A549 (cell line): ENCODE measurements at regions not wholly inside any gene's neighbourhood (a gene's known extent, or its start where the extent isn't known, plus 50 kb on each side); places are given as distances from the start of the nearest gene placed in this dataset.

Experiments used
- BHLHE40 ChIP-seq: IDR thresholded peaks from 2 replicates; pipeline ENCODE4 v1.6.1; 2012; ENCODE audit warnings: low read depth, low read length, inconsistent platforms
- CEBPB ChIP-seq, 2 experiments: fragments of >200 bp in 1 of 2; sonication (Bioruptor Twin) in 1 of 2; formaldehyde crosslinking in 1 of 2; IDR thresholded peaks; 2 replicates each; pipeline ENCODE4 v1.6.1; 2012 to 2016
- CTCF ChIP-seq: fragments of >200 bp; sonication (Bioruptor Twin); formaldehyde crosslinking; IDR thresholded peaks from 3 replicates; pipeline ENCODE4 v1.5.1; 2016
- EHMT2 ChIP-seq: fragments of 200-600 bp; sonication (generic); IDR thresholded peaks from 2 replicates; pipeline ENCODE4 v1.6.1; 2016; ENCODE audit warnings: antibody characterized with exemption, low read depth, mild to moderate bottlenecking, moderate library complexity
- EP300 ChIP-seq, 2 experiments: fragments of >200 bp; sonication (Bioruptor Twin); formaldehyde crosslinking; IDR thresholded peaks; 2 replicates in 1 of 2; 3 replicates in 1 of 2; pipeline ENCODE4 v1.6.1; 2016 to 2017
- HMGXB4 ChIP-seq: fragments of 250-450 bp; sonication (Bioruptor Pico); IDR thresholded peaks from 2 replicates; pipeline ENCODE4 v1.5.0; 2021; ENCODE audit warnings: mild to moderate bottlenecking, moderate library complexity, borderline replicate concordance
- JUN ChIP-seq, 2 experiments: fragments of >200 bp; sonication (Bioruptor Twin); formaldehyde crosslinking; IDR thresholded peaks; 2 replicates in 1 of 2; 3 replicates in 1 of 2; pipeline ENCODE4 v1.6.1; 2016 to 2017
- MAFK ChIP-seq: fragments of 450-650 bp; IDR thresholded peaks from 2 replicates; pipeline ENCODE4 v1.6.1; 2014; ENCODE audit not compliant: partially characterized antibody
- PBX3 ChIP-seq: IDR thresholded peaks from 2 replicates; pipeline ENCODE4 v1.6.1; 2012
- POLR2A ChIP-seq: IDR thresholded peaks from 2 replicates; pipeline ENCODE4 v1.6.1; 2012; ENCODE audit warnings: mild to moderate bottlenecking, low read length
- RAD21 ChIP-seq, 2 experiments: fragments of >200 bp in 1 of 2; sonication (Bioruptor Twin) in 1 of 2; formaldehyde crosslinking in 1 of 2; IDR thresholded peaks in 1 of 2; conservative IDR thresholded peaks in 1 of 2; 2 replicates in 1 of 2; 3 replicates in 1 of 2; pipeline ENCODE4 v1.6.1; 2012 to 2018; ENCODE audit warnings: inconsistent platforms in 1 of 2
- SMC3 ChIP-seq: fragments of >200 bp; sonication (Bioruptor Twin); formaldehyde crosslinking; IDR thresholded peaks from 3 replicates; pipeline ENCODE4 v1.6.1; 2018; ENCODE audit warnings: inconsistent platforms
- TF ChIP-seq, protein P1 (sequence below): IDR thresholded peaks from 2 replicates; pipeline ENCODE4 v1.6.1; 2012
- TF ChIP-seq, protein P2 (sequence below): fragments of 450-650 bp; IDR thresholded peaks from 2 replicates; pipeline ENCODE4 v1.6.1; 2014; ENCODE audit warnings: antibody characterized with exemption

DNA sequence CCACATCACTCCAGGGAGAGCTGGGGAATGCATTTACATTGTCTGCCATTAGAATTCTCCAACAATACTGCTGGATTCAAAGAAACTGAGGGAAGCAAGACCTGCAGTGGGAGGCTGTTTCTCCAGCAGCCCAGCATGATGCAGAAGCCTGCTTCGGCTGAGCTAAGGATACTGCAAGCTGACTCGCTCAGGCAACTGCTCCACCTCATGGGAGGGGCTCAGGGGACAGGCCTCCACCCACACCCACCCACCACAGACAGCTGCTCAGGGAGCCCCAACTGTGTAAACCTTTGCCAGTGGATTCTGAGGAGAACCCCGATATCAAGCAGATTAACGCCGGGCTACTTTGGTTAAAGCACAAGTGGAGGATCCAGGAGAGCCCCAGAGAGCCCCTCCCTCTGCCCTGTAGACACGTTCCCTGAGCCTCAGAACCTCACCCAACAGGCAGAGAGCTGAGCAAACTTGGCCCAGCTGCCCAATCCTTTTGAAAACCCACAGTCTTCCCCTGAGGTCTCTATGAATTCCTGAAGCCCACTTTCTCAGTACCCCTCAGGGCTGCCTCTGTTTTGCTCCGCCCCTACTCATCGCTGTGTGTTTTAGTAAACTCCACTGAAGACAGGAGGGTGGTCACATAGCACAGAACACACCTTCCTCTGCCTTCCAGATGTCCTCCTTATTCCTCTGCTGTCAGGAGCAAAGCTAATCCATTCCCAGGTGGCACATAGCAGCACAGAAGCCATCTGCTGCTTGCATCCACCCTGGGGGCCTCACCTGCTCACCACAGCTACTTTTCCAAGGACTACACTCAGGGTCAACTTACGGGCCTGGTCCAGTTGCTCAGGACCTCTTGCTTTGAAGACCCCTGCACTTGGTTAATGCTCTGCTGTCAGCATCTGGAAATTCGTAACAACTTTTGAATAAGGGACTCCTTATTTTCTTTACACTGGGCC lies 269.0 kb downstream of the ABHD5 start:
- TF ChIP-seq, protein P1, sequence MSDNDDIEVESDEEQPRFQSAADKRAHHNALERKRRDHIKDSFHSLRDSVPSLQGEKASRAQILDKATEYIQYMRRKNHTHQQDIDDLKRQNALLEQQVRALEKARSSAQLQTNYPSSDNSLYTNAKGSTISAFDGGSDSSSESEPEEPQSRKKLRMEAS, result no peak
- no peak for TF ChIP-seq RAD21 (conservative IDR thresholded peaks at IDR 0.05 in 1 of 2, IDR thresholded peaks at IDR 0.05 in 1 of 2)
- no peak for TF ChIP-seq CTCF
- TF ChIP-seq MAFK, result no peak
- no peak for TF ChIP-seq EP300 (IDR thresholded peaks at IDR 0.05)
- TF ChIP-seq POLR2A, result no peak
- TF ChIP-seq, protein P2, sequence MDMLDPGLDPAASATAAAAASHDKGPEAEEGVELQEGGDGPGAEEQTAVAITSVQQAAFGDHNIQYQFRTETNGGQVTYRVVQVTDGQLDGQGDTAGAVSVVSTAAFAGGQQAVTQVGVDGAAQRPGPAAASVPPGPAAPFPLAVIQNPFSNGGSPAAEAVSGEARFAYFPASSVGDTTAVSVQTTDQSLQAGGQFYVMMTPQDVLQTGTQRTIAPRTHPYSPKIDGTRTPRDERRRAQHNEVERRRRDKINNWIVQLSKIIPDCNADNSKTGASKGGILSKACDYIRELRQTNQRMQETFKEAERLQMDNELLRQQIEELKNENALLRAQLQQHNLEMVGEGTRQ, result no peak
- TF ChIP-seq BHLHE40, result no peak
- TF ChIP-seq PBX3, result no peak
- TF ChIP-seq HMGXB4, result no peak
- TF ChIP-seq SMC3, result no peak
- TF ChIP-seq CEBPB (IDR thresholded peaks at IDR 0.05), result no peak
- no peak for TF ChIP-seq JUN (IDR thresholded peaks at IDR 0.05)
- TF ChIP-seq EHMT2, result no peak
